IPS-NIHi7 (cell line): ENCODE measurements at regions not wholly inside any gene's neighbourhood (a gene's known extent, or its start where the extent isn't known, plus 50 kb on each side); places are given as distances from the start of the nearest gene placed in this dataset.

Source experiments
- DNase-seq: peaks from one replicate; pipeline ENCODE4 v3.0.0; 2012; ENCODE audit warnings: mixed read lengths; ENCODE audit errors: extremely low spot score

DNA sequence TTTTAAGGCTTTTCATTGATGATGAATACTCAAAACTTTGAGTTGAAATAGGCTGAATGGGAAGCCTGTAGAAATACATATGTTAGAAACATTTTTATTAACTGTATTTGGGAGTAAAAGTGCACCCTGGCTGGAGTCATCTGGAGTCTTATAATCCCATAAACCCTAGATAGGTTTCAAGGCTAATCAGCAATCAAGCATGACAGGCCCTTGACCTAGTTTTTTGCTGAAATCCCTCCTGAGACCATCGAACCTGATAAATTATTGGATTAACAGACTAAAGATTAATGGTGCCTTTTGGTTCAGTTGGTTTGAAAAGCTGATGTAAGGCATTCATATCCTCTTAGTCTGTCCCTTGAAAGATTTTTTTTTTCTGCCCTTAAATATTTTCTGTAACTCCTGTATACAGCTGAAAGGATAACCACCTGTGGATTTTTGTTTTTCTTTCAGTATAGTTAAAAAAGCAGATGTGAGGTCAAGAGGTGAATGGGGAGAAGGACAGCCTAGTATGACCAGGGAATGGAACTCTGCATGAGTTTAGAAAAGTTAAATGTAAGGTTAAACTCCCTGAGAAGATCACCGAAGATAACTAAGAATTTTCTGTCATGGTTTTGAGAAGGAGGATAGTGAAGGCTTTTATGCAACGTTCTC is 69.4 kb upstream of the STXBP5L start:
- DNase-seq: no peak

DNA sequence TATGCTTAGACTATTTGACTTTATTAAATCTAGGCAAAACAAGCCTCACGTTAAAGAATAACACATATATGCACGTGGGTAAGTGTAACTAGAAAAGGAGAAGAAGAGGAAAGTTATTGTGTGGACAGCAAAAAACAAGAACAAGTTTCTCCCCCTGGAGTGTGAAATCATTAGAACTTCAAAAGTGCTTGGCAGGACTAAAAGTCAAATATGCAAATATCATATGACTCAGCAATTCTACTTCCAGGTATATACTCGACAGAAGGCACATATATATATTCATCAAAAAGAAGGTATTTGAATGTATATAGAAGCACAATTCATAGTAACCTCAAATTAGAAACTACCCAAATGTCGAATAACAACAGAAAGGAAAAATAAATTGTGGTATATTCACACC is 68.9 kb upstream of the STXBP5L start:
- no peak for DNase-seq

DNA sequence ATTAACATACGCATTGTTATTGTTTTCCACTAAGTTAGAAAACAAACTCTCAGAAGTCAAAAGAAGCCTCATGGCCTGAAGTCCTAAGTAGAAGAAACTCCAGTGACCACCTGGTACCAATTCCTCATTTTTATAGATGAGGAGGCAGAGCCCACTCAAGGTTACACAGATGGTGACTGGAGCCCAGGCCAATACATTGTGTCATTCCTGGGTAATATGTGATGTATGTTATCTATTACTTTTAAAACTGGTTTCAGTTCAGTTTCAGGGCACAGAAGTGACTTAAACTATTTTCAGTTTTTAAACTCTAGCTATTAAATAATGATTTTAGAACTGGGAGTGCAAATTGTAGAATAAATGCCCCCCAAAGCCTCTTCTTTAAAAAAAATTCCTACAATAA is 66.7 kb upstream of the STXBP5L start:
- no peak for DNase-seq

DNA sequence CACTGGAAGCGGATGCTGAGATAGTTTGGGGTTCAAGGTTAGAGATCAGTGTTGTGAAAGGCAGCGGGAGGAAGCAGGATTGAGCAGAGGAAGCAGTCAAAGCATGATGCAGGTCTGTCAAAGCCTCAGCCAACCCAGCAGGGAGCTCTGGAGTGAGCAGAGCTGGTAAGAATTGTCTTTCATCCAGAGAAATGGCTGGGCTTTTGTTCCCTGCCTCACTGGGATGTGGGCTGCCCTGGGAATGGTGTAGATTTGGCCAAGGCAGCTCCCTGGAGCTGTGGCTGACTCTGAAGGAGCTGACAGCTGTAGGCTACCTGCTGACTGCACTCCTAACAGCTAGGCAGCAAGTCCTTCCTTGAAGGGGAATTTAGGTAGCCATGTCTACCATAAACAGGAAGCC is 61.9 kb upstream of the STXBP5L start:
- DNase-seq: peak; percentile 45

DNA sequence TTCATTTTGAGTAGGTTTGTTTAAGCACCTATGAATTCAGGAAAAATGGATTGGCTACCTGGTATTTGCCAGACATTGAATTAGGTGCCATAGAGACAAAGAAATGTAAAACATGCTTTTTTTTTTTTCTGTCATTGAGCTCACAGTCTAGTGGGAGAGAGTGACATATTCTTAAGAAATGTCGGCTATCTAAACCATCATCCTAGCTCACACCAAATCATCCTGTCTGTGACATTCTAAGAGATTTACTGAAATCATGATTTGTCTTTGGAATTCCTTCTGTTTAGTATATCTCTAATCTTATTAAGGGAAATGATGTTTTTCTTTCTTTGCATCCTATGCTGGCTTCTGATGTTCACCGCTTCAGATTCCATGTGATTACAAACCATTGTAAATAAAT is 59.5 kb upstream of the STXBP5L start:
- no peak for DNase-seq

DNA sequence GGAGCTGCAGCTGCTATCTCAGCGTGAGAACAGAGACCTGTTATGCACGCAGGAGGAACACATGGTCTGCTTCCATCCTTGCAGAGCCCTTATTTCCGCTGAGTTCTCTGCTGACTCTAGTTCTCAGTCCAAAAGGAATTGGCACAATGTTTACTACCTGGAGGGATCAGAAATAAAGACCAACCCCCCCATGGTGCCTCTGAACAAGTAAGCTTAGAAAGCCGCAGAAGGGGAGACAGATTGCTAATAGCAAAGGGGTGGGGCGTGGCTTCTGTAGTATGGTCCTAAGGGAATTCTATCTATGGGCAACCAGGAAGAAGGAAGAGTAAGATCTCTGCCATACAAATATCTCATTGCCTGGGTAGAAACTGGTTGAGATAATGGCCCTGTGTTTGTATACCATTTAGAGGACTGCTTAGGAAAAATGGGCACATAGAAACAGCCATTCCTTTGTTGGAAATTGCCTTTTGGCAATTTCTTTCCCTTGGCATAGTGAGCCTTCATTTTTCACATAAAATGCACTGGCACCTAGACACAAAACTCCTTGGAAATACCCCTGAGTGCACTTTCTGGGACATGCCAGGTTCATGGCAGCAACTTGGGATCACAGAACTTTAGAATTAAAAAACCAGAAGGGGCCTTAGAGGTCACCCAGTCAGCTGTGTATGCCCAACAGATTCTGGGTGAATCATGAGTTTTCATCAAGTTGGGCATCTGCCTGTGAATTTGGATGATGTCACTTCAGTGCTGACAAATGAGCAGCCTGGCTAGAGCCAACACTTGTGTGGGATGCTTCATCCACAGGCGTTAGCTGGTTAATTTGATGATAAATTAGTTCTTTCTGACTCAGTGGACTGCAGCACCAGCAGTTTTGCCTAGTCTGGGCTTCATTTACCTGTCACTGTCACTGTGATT is 57.4 kb upstream of the STXBP5L start:
- DNase-seq: no peak

DNA sequence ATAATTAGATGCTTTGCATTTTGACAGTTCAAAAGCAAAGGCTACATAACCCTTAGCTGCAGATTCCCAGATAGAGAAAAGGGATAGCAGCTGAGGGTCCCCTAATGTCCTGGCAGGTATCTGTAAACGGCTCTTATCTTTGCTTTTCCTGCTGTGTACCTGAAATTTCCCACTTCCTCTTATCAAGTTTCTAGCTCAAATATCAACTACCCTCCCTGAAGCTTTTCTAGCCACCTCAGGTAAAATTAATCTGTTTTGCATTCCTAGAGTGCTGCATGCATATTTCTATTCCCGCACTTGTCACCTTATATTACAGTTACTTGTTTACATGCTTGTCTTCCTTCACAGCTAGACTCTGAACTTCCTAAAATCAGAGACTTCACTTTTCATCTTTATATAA is 55.6 kb upstream of the STXBP5L start:
- no peak for DNase-seq

DNA sequence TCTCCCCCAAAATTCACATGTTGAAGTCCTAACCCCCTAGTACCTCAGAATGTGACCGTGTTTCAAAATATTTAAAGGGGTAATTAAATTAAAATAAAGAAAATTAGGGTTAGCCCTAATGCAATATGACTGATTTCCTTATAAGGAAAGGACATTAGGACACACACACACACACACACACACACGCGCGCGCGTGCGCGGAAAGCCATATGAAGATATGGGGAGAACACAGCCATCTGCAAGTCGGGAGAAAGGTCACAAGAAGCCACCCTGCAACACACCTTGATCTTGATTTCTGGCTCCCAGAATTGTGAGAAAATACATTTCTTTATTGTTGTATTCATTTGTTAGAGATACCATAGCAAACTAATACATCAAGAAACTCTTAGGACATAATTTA is 54.6 kb upstream of the STXBP5L start:
- no peak for DNase-seq

DNA sequence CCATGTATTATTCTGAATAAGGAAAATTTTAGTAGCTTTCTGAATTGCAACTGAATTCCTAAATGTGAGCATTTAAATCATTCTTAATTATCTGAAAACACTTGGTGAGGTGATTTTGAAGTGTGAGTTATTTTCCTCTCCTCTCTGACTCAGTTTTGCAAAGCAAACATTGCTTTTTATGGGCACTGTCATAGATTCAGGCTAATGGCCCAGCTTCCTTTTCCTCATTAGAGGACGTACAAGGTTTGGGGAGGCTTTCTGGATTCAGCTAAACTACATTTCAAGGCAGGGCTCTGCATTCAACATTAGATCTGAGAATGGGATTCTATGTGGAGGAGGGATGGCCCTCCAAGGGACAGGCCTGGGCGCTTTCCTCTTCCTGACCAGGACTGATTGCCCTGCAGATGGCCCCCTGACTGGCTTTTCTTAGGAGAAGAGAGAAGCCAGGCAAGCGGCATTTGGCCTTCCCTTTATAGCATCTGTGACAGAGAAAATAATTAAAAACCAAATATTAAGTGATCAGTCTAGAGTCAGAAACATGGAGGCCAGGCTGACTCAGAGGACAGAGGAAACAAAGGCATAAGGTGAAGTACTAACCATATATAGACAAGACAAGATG is 53.0 kb upstream of the STXBP5L start:
- DNase-seq: peak; percentile 19

DNA sequence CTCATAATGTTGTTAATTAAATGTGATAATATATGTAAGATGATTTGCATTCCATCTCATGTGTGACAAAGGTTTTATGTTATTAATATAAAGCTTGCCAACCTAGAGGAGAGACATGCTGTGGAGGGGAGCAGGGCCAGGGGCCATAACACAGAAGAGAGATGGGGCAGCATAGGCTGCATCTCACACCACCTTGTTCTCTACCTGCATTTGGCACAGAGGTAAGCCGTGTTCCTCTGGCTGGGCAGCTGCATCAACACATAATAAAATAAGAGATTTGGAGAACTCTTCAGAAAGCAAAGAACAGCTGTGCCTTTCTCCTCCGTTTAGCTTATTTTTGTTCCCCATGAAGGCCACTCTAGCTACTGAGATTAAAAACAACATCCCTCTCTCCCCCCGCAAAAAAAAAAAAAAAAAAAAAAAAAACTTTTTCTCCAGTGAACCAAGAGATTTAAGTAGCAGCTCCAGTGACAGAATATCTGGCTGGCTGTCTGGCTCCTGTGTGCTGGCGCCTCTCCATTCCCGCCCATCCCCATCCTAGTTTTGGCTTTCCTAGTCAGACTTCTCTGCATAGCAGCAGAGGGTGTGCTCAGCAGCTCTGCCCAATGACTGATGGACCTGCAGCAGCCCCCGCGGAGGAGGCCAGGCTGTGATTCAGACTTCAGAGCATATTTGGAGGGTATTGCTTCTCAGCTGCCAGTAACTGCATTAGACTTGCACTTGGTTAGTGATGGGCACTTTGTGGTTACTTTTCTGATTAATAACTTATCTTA is 52.2 kb upstream of the STXBP5L start:
- DNase-seq: peak; percentile 50
